ENCODE measurements at regions not wholly inside any gene's neighbourhood (a gene's known extent, or its start where the extent isn't known, plus 50 kb on each side); places are given as distances from the start of the nearest gene placed in this dataset.

GRCh38 chr9:75699625-75700251 is 190.7 kb upstream of the PCSK5 start:
- CTCF ChIA-PET: no interaction called here
- Histone ChIP-seq H3K4me1 (no peaks in the 10 kb centered on the region), H3K9me3 (no peaks in the 10 kb centered on the region), H3K27ac (no peak overlapping the region), H3K4me2 (no peak overlapping the region), H3K4me3 (no peak overlapping the region)
- ATAC-seq (no peak), FAIRE-seq (no peak), DNase-seq (ENCODE audit: low read depth in 1 of 2, low spot score in 1 of 2) (no peak)
- POLR2A ChIA-PET: no interaction called here
- WGBS (ENCODE audit: missing lambda C conversion rate): 6% methylated on average over 1 of the region's 1 CpG
- no peak for TF ChIP-seq RFX5 (IDR thresholded peaks at IDR 0.05)
- TF ChIP-seq TFCP2L1 (CRISPR knock-in tag; IDR thresholded peaks at IDR 0.05): no peak
- TF ChIP-seq RNF2 (IDR thresholded peaks at IDR 0.05; ENCODE audit: borderline replicate concordance, low read depth): no peak
- no peak for TF ChIP-seq MYC (IDR thresholded peaks at IDR 0.05; ENCODE audit: borderline replicate concordance, low read length)
- no peak for TF ChIP-seq NPAS2 (CRISPR knock-in tag; IDR thresholded peaks at IDR 0.05; ENCODE audit: borderline replicate concordance)
- no peak for TF ChIP-seq PBX3 (IDR thresholded peaks at IDR 0.05)
- no peak for TF ChIP-seq BCL3 (IDR thresholded peaks at IDR 0.05)
- TF ChIP-seq ATOH8 (CRISPR knock-in tag; IDR thresholded peaks at IDR 0.05; ENCODE audit: low read depth): no peak
- no peak for TF ChIP-seq MAX (IDR thresholded peaks at IDR 0.05)
- no peak for TF ChIP-seq BHLHE40 (IDR thresholded peaks at IDR 0.05; ENCODE audit: low read depth, low read length)

GRCh38 chr9:75700252-75700640 is 190.2 kb upstream of the PCSK5 start:
- POLR2A ChIA-PET: no interaction called here
- Histone ChIP-seq H3K4me2 (no peak overlapping the region), H3K27ac (no peak overlapping the region), H3K9me3 (no peaks in the 10 kb centered on the region), H3K4me3 (no peak overlapping the region), H3K4me1 (no peaks in the 10 kb centered on the region)
- FAIRE-seq: no peak
- no peak for ATAC-seq
- no peak for DNase-seq (ENCODE audit: low read depth in 1 of 2, low spot score in 1 of 2)
- 0% methylated on average over 1 of the region's 1 CpG for WGBS (ENCODE audit: missing lambda C conversion rate)
- CTCF ChIA-PET: no interaction called here
- TF ChIP-seq ATOH8 (CRISPR knock-in tag; IDR thresholded peaks at IDR 0.05; ENCODE audit: low read depth) (no peak), BCL3 (IDR thresholded peaks at IDR 0.05) (no peak), FOXS1 (CRISPR knock-in tag; IDR thresholded peaks at IDR 0.05) (no peak), MAFK (IDR thresholded peaks at IDR 0.05; ENCODE audit: partially characterized antibody) (no peak), PHF8 (IDR thresholded peaks at IDR 0.05; ENCODE audit: borderline replicate concordance, low read depth) (no peak), MAX (IDR thresholded peaks at IDR 0.05) (no peak), FOSL2 (IDR thresholded peaks at IDR 0.05) (no peak), FOSL2 (CRISPR knock-in tag; IDR thresholded peaks at IDR 0.05) (no peak), RNF2 (IDR thresholded peaks at IDR 0.05; ENCODE audit: borderline replicate concordance, low read depth) (no peak), CBX8 (IDR thresholded peaks at IDR 0.05) (no peak), CEBPB (IDR thresholded peaks at IDR 0.05) (no peak), POLR2AphosphoS2 (conservative IDR thresholded peaks at IDR 0.05; ENCODE audit: low read length) (no peak), EP300 (IDR thresholded peaks at IDR 0.05) (no peak)
